Erythroblast (primary cell): ENCODE measurements at regions not wholly inside any gene's neighbourhood (a gene's known extent, or its start where the extent isn't known, plus 50 kb on each side); places are given as distances from the start of the nearest gene placed in this dataset.
"Not testable (repeated sequence)": the region's sequence is repeated elsewhere in the genome, so short reads cannot be mapped to it uniquely, and the experiment has no call there.

Source experiments
- GATA1 ChIP-seq: IDR thresholded peaks from 2 replicates; pipeline ENCODE4 v1.6.1; 2011; ENCODE audit warnings: low read depth, mild to moderate bottlenecking, control low read depth, low read length, moderate library complexity
- POLR2A ChIP-seq: IDR thresholded peaks from 2 replicates; pipeline ENCODE4 v1.6.1; 2011; ENCODE audit warnings: mild to moderate bottlenecking, low read length

DNA sequence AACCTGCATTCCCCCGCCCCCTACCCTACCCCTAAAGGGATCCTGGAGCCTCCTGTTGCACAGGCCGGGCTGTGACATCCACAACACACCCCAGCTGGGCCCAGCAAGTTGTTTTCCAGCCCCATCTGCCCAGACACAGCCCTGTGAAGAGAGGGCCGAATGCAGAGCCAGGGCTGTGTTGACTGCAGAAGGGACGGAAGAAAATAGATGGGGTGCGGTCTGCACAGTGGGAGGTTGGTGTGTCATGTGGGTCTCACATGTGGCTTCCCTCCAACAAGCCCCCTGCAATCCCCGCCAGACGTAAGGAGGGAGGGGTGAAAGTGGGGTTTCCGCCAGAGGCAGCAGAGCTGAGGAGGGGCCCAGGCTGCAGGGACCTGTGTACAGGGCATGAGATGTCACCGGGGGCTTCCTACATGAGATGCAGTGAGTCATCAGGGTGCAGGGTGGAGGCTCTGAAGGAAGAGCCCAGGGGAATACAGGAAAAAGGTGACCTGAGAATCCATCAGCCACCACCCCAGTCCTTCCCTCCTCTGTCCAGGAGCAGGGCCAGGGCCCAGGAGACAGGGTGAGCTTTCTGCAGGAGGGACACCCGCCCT lies 60.2 kb upstream of the SULF2 start:
- not testable (repeated sequence) for TF ChIP-seq POLR2A, GATA1
